Liver (tissue), 8 donors: ENCODE measurements at regions not wholly inside any gene's neighbourhood (a gene's known extent, or its start where the extent isn't known, plus 50 kb on each side); places are given as distances from the start of the nearest gene placed in this dataset.

Experiments used
- DNase-seq: peaks from one replicate; pipeline ENCODE4 v3.0.0-alpha.2; 2017; ENCODE audit warnings: low spot score
- H3K27ac ChIP-seq, 2 donors: one replicate each; pipeline ENCODE4 v1.7.0; 2013; ENCODE audit warnings: inconsistent platforms in 2 of 2, low read length in 2 of 2, control low read depth in 1 of 2, low read depth in 1 of 2, mild to moderate bottlenecking in 1 of 2
- H3K27me3 ChIP-seq, 4 donors: one replicate each; pipeline versions ENCODE4 v1.6.1 to v1.7.0; 2013; ENCODE audit warnings: low read length in 3 of 4, inconsistent platforms in 1 of 4, mild to moderate bottlenecking in 1 of 4, moderate library complexity in 1 of 4; ENCODE audit not compliant: control insufficient read depth in 4 of 4, insufficient read depth in 4 of 4
- H3K36me3 ChIP-seq, 4 donors: one replicate each; pipeline versions ENCODE4 v1.6.1 to v1.7.0; 2013; ENCODE audit warnings: low read length in 3 of 4, mild to moderate bottlenecking in 3 of 4, low read depth in 1 of 4, moderate library complexity in 1 of 4; ENCODE audit not compliant: control insufficient read depth in 4 of 4, insufficient read depth in 3 of 4
- H3K4me1 ChIP-seq, 4 donors: one replicate each; pipeline versions ENCODE4 v1.6.1 to v1.7.0; 2013; ENCODE audit warnings: low read length in 3 of 4, mild to moderate bottlenecking in 3 of 4, moderate library complexity in 1 of 4; ENCODE audit not compliant: control insufficient read depth in 4 of 4, insufficient read depth in 4 of 4
- H3K4me3 ChIP-seq, 3 donors: one replicate each; pipeline versions ENCODE4 v1.6.1 to v1.7.0; 2013; ENCODE audit warnings: low read length in 3 of 3, control low read depth in 1 of 3, low read depth in 1 of 3, mild to moderate bottlenecking in 1 of 3
- H3K9ac ChIP-seq, 2 donors: one replicate each; pipeline ENCODE4 v1.7.0; 2013; ENCODE audit warnings: low read length in 2 of 2, mild to moderate bottlenecking in 2 of 2, moderate library complexity in 2 of 2, control low read depth in 1 of 2, low read depth in 1 of 2
- H3K9me3 ChIP-seq, 4 donors: one replicate each; pipeline versions ENCODE4 v1.6.1 to v1.7.0; 2013; ENCODE audit warnings: low read length in 3 of 4; ENCODE audit not compliant: control insufficient read depth in 4 of 4
- ATF3 ChIP-seq: IDR thresholded peaks from 2 replicates; pipeline ENCODE4 v1.6.1; 2016; ENCODE audit warnings: antibody characterized with exemption
- CTCF ChIP-seq: fragments of 150-350 bp; IDR thresholded peaks from 2 replicates; pipeline ENCODE4 v1.5.1; 2017; ENCODE audit warnings: improper control_type of control experiment, low read depth, low read length; ENCODE audit not compliant: missing input control
- EGR1 ChIP-seq, 2 donors: IDR thresholded peaks; 2 replicates each; pipeline ENCODE4 v1.6.1; 2016 to 2018; ENCODE audit warnings: antibody characterized with exemption in 2 of 2, low read depth in 2 of 2
- FOXA1 ChIP-seq: IDR thresholded peaks from 2 replicates; pipeline ENCODE4 v1.6.1; 2016; ENCODE audit warnings: antibody characterized with exemption
- FOXA2 ChIP-seq: IDR thresholded peaks from 2 replicates; pipeline ENCODE4 v1.6.1; 2016; ENCODE audit warnings: antibody characterized with exemption
- GABPA ChIP-seq, 2 donors: IDR thresholded peaks in 1 of 2; conservative IDR thresholded peaks in 1 of 2; 2 replicates each; pipeline ENCODE4 v1.6.1; 2016; ENCODE audit warnings: antibody characterized with exemption in 2 of 2, mild to moderate bottlenecking in 1 of 2, moderate library complexity in 1 of 2
- HNF4A ChIP-seq, 2 donors: conservative IDR thresholded peaks; 2 replicates each; pipeline ENCODE4 v1.6.1; 2016; ENCODE audit warnings: antibody characterized with exemption in 2 of 2, mild to moderate bottlenecking in 2 of 2
- HNF4G ChIP-seq: IDR thresholded peaks from 2 replicates; pipeline ENCODE4 v1.6.1; 2016; ENCODE audit warnings: antibody characterized with exemption
- JUND ChIP-seq, 2 donors: IDR thresholded peaks; 2 replicates each; pipeline ENCODE4 v1.6.1; 2016; ENCODE audit warnings: antibody characterized with exemption in 2 of 2
- NR2F2 ChIP-seq: IDR thresholded peaks from 2 replicates; pipeline ENCODE4 v1.6.1; 2016; ENCODE audit warnings: antibody characterized with exemption
- RAD21 ChIP-seq, 2 donors: IDR thresholded peaks; 2 replicates each; pipeline ENCODE4 v1.6.1; 2016; ENCODE audit warnings: antibody characterized with exemption in 2 of 2, mild to moderate bottlenecking in 2 of 2
- REST ChIP-seq: IDR thresholded peaks from 2 replicates; pipeline ENCODE4 v1.6.1; 2016; ENCODE audit warnings: antibody characterized with exemption, mild to moderate bottlenecking
- RXRA ChIP-seq, 2 donors: IDR thresholded peaks; 2 replicates each; pipeline ENCODE4 v1.6.1; 2017 to 2018; ENCODE audit warnings: antibody characterized with exemption in 2 of 2, mild to moderate bottlenecking in 1 of 2
- SP1 ChIP-seq: IDR thresholded peaks from 2 replicates; pipeline ENCODE4 v1.6.1; 2018; ENCODE audit warnings: antibody characterized with exemption, mild to moderate bottlenecking
- TAF1 ChIP-seq: conservative IDR thresholded peaks from 2 replicates; pipeline ENCODE4 v1.6.1; 2016; ENCODE audit warnings: antibody characterized with exemption, mild to moderate bottlenecking
- YY1 ChIP-seq: IDR thresholded peaks from 2 replicates; pipeline ENCODE4 v1.6.1; 2016; ENCODE audit warnings: antibody characterized with exemption, mild to moderate bottlenecking
- WGBS: extraction: QIAGEN DNeasy Blood & Tissue Kit; methylation state at CpG from one replicate; pipeline ENCODE4 v1.1.7; 2013; 5-methylcytosine and 5-hydroxymethylcytosine counted together
- TF ChIP-seq, protein P1 (sequence below): IDR thresholded peaks from 2 replicates; pipeline ENCODE4 v1.6.1; 2016; ENCODE audit warnings: antibody characterized with exemption
- TF ChIP-seq, protein P2 (sequence below): IDR thresholded peaks from 2 replicates; pipeline ENCODE4 v1.6.1; 2016; ENCODE audit warnings: antibody characterized with exemption
- donor health status: healthy.
- donor health status: healthy.
- donor health status: healthy.
- donor health status: healthy.
- donor health status: healthy.

- TF ChIP-seq FOXA2 (no peak), TAF1 (no peak), HNF4G (no peak), SP1 (no peak), GABPA (IDR thresholded peaks at IDR 0.05 in 1 of 2, conservative IDR thresholded peaks at IDR 0.05 in 1 of 2) (no peak)
- Histone ChIP-seq H3K4me3 (no peak overlapping the region), H3K9ac (no peak overlapping the region), H3K27ac (no peak overlapping the region), H3K9me3 (peaks cover 0 to 13% (median 0%) of the 10 kb centered on the region in 4 donors), H3K4me1 (no peaks in the 10 kb centered on the region), H3K36me3 (no peaks in the 10 kb centered on the region), H3K27me3 (no peaks in the 10 kb centered on the region)
- DNase-seq, result no peak
- WGBS, result 35% methylated on average over 2 of the region's 2 CpGs
These were observed 337.8 kb upstream of the CDH5 start for GRCh38 chr16:66028510-66029216.

DNA sequence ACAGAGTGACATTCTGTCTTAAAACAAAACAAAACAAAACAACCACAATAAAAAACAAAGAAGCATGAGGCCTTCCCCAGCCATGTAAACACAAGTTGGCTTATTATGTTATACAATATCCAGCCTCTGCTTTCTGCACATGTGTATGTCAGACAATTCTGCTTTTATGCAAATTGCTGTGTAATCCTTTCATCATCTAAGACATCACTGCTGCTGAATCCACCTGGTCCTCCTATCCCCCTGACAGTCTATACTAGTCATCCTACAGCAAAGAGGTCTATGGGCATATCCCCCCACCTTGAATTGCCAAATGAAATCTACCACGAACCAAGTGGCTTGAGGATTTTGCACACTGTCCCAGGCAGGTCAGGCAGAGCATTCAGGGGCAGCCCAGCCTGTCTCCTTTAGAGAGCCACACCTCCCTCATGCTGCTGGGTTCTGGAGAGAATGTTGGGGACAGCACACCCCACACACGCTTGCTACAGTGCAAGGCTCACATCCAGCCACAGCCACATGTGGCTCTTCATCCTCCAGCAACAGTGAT, 339.6 kb upstream of the CDH5 start:
- H3K9ac ChIP-seq, result no peak overlapping the region
- H3K27ac ChIP-seq, result no peak overlapping the region
- H3K4me1 ChIP-seq, result no peaks in the 10 kb centered on the region
- peaks cover 0 to 13% (median 0%) of the 10 kb centered on the region in 4 donors for H3K9me3 ChIP-seq
- DNase-seq, result no peak
- WGBS, result 62% methylated on average over 2 of the region's 2 CpGs
- no peak overlapping the region for H3K4me3 ChIP-seq
- TF ChIP-seq FOXA2, result no peak
- TF ChIP-seq JUND (IDR thresholded peaks at IDR 0.05), result no peak
- no peak for TF ChIP-seq SP1
- TF ChIP-seq YY1, result no peak
- TF ChIP-seq, protein P1, sequence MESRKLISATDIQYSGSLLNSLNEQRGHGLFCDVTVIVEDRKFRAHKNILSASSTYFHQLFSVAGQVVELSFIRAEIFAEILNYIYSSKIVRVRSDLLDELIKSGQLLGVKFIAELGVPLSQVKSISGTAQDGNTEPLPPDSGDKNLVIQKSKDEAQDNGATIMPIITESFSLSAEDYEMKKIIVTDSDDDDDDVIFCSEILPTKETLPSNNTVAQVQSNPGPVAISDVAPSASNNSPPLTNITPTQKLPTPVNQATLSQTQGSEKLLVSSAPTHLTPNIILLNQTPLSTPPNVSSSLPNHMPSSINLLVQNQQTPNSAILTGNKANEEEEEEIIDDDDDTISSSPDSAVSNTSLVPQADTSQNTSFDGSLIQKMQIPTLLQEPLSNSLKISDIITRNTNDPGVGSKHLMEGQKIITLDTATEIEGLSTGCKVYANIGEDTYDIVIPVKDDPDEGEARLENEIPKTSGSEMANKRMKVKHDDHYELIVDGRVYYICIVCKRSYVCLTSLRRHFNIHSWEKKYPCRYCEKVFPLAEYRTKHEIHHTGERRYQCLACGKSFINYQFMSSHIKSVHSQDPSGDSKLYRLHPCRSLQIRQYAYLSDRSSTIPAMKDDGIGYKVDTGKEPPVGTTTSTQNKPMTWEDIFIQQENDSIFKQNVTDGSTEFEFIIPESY, result no peak
- TF ChIP-seq HNF4A (conservative IDR thresholded peaks at IDR 0.05), result no peak
- no peak for TF ChIP-seq HNF4G
- no peak for TF ChIP-seq ATF3
- no peak for TF ChIP-seq NR2F2
- no peak for TF ChIP-seq RXRA (IDR thresholded peaks at IDR 0.05)
- TF ChIP-seq REST, result no peak
- TF ChIP-seq EGR1 (IDR thresholded peaks at IDR 0.05; ENCODE audit: low read depth in 2 of 2), result no peak
- no peak for TF ChIP-seq FOXA1
- TF ChIP-seq, protein P2, sequence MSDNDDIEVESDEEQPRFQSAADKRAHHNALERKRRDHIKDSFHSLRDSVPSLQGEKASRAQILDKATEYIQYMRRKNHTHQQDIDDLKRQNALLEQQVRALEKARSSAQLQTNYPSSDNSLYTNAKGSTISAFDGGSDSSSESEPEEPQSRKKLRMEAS, result no peak
- no peak for TF ChIP-seq RAD21 (IDR thresholded peaks at IDR 0.05)
- no peak for TF ChIP-seq GABPA (IDR thresholded peaks at IDR 0.05 in 1 of 2, conservative IDR thresholded peaks at IDR 0.05 in 1 of 2)
- no peak for TF ChIP-seq TAF1
- no peak for TF ChIP-seq CTCF
- H3K27me3 ChIP-seq, result no peaks in the 10 kb centered on the region
- H3K36me3 ChIP-seq, result no peaks in the 10 kb centered on the region
